ENCODE measurements at regions not wholly inside any gene's neighbourhood (a gene's known extent, or its start where the extent isn't known, plus 50 kb on each side); places are given as distances from the start of the nearest gene placed in this dataset.
"Not testable (repeated sequence)": the region's sequence is repeated elsewhere in the genome, so short reads cannot be mapped to it uniquely, and the experiment has no call there.

DNA sequence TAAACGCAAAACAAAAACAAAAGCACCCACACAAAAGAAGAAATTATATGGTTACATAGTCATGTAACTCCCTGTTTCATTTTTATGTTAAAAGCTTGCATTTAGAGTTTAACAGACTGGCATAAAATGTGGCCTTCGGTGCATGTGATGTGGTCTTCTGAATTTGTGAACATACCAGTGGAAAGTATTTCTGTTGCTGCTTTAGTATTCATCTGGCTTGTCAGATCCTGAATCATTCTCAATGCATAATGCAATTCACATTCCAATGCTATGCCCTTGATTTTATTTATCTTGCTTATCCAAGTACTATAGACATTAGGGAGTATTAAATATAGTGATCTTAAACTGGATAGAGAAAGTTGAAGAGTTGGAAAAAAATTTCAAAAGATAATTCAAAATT is 740.2 kb upstream of the ZNF608 start:
- DNase-seq: no peak

DNA sequence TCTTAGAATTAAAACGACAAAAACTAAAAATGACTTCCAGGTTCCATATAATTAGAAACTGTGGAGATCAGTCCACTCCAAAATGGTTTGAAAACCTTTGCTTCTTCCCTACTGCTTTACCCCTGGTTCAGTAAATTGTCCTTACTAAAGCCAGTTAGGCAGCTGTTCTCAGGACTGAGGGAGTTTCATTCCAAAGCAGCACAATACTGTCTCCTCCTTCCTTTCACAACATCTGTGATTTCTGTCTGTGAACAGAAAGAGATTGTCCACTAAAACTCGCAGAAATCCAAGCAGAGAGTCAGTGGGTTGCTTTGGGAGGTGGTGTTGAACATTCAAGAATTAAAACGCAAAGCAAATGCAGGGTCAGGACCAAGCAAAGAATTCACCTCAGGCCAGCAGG is 740.8 kb upstream of the ZNF608 start:
- DNase-seq: no peak

DNA sequence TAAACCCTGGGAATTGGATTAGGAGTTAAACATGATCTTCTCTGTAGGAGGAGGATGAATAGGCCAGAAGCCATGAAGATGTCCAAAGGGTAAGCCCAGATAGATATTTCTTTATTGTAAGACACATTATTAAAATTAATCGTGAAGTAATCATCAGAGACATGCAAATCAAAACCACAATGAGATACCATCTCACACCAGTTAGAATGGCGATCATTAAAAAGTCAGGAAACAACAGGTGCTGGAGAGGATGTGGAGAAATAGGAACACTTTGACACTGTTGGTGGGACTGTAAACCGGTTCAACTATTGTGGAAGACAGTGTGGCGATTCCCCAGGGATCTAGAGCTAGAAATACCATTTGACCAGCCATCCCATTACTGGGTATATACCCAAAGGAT is 741.2 kb upstream of the ZNF608 start:
- DNase-seq: not testable (repeated sequence)

DNA sequence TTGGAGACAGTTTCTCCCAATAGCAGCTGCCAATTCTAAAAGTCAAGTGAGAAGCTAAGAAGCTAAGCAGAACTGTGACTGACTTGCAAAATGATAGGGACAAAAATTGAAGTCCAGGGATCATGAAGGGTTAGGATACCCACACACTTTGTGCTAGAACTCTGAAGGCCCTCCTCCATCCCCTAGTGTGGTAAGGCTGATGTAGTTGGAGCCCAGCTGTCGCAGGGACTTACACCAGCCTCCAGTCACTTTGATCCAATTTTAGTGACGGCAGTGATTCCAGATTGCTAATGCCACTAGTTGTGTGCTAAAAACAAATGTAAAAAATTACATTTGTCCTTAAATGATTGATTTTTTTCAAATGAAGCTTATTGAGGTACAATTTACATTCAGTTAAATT is 742.7 kb upstream of the ZNF608 start:
- DNase-seq: no peak

DNA sequence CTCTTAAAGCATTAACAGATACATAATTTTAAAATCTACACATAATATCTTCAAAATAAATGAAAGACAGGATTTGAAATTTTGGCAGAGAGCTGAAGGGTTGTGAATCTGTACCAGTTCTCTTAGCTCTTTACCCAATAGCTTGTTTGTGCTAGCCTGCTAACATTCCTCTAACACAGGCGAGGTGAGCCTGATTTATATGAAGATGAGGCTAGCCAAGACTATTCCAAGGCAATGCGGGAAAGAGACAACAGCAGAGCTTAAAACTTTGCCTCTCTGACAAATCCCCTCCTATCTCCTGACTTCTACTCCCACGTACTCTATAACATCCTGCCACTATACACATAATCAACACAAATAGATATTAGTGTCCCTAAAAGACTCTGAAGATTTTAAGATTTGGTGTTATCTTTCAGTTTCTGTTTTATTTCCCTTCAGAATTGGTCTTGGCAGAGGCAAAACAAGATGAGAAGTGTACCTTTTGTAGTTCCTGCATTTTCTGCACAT is 745.6 kb upstream of the ZNF608 start:
- DNase-seq: no peak

DNA sequence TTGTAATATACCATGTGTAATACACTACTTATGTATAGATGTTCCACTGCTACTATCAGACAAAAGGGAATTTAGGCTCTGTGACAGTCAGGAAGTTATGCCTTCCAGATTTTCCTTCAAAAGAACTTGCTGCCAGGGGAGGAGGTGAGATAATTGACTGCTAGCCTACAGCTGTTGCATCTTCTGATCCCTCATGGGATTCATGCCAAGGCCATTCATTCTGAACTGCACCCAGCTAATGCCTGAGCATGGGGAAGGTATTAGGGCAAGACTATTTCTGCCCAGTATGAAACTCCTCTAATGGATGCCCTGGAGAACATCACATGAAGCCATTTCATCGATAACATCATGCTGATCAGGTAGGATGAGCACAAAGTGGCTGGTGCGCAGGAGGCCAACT is 746.5 kb upstream of the ZNF608 start:
- DNase-seq: no peak

DNA sequence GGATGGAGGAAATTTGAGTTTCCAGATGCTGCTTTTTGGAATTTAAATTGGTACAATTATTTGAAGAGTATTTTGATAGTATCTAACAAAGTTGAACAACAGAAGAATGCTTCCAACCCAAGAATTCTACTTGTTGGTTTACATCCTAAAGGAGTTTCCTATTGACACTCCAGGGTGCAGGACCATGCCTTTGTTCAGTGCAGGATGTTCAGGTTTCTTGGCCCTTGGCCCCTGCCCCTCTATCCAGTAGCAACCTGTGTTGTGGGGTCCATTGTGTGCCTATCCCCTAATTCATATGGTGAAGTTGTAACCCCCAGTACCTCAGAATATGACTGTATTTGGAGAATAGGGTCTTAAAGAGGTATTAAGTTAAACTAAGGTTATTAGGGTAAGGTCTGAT is 750.0 kb upstream of the ZNF608 start:
- no peak for DNase-seq

DNA sequence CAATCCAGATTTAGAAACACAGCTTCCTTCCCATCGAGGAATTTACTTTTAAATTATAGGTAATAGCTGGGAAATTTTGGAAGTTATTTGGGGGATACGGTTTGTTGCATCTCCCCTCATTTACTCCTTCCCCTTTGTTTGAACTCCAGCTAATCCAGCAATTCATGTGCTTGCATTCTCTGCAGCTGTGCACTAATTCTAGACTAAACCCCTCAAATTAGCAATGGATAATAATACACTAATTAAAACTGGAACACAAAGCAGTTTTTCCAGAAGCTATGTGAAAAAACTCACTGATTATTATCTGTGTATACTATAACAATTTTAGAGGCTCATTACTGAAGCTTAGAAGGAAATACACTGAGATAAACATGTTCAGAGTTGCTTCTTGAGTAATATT is 751.2 kb upstream of the ZNF608 start:
- no peak for DNase-seq

DNA sequence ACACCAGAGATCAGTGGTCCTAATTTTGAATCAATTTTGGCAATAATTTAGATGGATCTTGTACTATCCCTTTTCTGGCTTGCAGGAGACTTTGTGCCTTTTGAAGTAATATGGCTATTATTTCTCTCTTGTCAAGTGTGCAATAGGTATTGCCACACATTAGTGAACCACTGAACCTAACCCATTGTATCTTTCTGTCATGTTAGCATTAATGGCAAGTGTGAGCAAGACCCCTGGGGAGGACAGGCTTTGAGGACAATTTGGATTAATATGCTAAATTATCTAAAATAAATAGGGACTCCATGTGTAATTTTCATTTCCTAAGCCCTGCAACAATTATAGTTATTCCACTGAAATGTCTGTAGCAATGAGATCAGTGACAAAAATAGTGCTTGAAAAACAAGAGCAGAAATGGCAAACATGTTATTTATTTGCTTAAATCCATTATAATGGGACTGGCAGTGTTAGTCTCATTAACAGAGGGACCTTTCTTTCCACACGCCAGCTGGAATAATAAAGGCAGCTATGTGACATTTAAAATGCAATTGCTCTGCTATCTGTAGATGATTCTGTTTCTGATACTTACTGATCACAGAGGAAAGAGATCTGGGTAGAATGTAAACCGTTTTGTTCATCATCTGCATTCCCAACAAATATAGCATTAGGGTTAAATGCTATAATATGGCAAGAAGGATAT is 753.3 kb upstream of the ZNF608 start:
- no peak for DNase-seq

DNA sequence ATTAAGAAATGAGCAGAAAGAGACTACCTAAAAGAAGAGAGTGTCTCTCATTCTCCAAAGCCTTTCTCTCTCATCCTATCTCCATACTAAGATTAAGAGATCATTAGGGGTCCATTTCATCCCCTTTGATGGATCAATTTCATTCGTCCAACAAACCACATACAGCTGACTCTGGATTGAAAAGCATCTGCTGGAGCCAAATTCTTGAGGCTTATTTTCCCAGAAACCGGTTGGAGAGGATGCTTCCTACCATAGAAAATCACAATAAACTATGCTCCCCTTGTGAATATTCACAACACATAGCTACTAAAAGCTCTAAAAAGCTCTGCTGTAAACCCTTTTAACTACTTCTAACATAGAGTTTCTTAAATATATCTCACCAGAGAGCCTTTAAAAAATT is 755.0 kb upstream of the ZNF608 start:
- no peak for DNase-seq

DNA sequence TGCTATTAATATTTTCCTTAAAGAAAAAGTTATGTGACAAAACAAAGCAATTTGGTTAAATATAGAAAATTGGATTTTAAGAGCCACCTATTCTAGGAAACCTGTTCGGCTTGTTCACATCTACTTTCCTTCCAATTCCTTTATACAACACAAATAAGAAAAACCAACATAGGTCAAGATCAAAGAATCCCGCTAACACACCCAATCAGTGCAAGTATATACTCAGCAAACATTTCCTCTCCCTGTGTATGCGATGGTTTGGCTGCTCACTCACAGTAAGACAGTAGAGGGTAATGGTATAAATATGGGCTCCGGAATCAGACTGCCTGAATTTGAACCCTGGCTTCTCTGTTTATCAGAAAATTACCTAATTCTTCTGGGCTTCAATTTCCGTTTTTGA is 757.5 kb upstream of the ZNF608 start:
- no peak for DNase-seq

DNA sequence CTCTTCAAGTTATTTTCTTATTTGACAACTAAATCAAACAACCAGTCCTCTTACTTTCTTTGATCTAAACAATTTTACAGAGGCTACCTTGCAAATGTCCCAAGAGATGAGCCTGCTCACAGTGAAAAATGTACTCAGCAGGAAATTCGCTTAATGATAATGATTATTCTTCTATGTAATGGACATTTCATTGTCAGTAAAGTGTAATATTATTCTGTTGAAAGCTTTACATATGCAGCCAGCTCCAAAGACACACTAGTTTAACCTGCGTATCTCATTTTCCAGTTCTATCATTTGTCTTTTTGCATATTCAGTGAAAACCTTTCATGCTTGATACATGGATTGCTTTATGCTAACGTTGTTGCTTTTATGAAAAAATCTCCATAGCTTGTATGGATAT is 758.7 kb upstream of the ZNF608 start:
- DNase-seq: no peak

DNA sequence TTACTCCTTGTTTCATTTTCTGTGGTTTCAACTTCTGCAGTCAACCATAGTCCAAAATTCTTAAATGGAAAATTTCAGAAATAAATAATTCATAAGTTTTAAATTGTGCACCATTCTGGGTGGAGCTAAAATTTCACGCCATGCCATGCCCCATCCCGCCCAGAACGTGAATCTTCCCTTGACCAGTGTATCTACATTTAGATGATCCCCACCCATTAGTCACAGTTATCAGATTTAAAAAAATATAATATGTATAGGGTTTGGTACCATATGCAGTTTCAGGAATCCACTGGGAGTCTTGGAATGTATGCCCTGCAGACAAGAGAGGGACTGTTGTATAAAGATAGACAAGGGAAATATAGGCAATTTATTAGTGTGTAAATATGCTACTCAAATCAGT is 759.7 kb upstream of the ZNF608 start:
- DNase-seq: no peak

DNA sequence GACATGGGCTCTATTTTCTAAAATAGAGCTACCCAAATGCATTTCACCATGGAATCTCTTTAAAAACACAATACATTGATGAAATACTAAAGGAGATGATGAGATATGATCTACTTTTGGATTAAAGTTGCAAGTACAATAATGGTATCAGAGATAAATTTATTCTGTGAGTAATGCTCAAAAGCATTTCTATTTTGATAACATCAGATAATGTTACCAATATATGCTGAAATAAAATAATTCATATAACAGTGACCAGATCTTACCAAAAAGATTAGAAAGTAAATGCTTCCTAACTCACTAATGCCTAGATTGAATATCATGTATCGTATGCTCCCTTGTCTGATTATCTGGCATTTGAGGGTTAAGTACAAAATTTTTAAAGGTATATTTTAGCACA is 761.8 kb upstream of the ZNF608 start:
- DNase-seq: no peak

DNA sequence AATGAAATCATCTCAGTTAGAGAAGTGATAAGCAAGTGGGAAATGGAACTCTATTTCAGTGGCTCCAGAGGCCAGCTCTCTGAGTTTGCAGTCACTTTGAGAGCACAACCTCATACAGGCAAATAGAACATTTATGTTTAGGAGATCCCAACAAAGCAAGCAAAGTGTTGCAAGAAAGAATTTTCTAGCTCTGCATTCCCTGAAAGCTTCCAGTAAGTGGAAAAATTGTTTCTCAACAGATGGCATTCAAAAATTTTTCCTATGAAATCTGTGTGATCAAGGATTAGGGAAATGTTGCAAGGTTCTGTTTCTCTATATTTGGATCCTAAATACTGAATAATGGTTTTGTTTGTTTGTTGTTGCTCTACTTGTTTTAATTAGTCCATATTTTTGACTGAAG is 764.2 kb upstream of the ZNF608 start:
- DNase-seq: no peak

DNA sequence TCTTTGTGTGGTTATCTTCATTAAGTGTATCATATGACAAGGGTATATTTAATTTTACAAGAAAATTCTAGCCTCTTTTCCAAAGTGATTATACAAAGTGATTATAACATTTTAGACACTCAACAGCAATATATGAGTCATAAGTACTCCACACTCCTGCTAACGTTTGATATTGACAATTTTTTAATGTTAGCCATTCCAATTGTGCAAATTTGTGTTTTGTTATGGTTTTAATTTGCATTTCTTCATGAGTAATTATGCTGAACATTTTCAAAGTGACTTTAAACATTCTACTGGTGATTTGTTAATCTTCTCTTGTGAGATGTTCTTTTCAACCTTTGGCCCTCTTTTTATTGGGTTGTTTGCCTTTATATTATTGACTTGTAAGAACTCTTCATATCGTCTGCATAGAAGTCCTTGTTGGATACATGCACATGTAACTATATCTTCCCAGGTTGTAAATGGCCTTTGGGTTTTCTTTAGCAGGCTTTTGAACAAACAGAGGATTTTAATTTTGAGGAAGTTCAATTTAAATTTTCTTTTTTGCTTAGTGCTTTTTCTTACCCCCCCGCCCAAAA is 771.6 kb upstream of the ZNF608 start:
- DNase-seq: no peak

DNA sequence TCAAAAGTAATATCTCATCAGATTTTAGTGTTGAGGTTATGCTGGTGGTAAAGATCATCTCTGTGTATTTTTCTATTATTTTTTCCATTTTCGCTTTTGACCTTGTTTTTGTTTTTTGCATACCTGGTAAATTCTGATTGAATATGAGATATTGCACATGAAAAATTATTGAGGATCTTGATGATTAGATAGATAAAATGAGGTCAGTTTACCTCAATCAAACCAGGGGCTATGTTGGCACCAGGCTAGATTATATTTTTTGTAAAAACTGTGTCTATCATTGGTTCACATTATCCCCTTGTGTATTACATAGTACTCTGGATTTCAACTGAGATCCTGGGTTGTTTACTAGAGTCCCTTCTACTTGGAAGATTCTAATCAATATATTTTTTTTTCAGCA is 774.9 kb upstream of the ZNF608 start:
- no peak for DNase-seq

DNA sequence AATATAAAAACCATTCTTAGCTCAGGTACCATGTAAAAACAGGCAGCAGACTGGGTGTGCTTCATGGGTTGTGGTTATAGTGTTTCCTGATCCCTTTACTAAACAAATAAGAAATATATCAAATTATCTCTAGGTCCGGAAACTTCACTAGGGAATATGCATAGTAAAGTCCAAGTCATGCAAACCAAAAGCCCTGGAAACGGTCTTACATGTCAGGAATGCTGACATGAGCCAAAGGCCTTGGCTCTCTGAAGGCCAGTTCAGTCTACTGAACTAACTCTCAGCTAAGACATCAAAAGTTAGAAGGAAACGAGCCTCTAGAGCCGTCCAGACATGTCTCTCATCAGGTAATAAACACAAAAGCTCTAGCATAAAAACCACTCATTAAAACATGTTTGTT is 778.9 kb upstream of the ZNF608 start:
- DNase-seq: no peak

DNA sequence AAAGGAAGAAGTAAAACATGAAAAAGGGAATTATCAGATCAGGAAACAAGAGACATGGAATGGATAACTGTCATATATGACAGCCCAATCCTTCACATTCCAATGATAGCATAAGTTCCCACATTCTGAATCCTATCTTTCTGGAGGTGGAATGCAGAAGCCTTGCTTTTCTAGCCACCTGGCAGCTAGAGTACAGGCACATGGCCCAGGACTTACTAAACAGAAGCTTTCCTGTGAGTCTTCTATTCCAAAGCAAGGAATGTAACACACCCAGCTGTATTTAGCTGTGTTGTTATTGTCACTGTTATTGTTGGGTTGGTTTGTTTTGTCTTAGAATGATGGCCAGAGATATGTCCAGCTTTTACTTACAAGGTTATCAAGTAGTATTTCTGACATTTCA is 780.5 kb upstream of the ZNF608 start:
- no peak for DNase-seq

DNA sequence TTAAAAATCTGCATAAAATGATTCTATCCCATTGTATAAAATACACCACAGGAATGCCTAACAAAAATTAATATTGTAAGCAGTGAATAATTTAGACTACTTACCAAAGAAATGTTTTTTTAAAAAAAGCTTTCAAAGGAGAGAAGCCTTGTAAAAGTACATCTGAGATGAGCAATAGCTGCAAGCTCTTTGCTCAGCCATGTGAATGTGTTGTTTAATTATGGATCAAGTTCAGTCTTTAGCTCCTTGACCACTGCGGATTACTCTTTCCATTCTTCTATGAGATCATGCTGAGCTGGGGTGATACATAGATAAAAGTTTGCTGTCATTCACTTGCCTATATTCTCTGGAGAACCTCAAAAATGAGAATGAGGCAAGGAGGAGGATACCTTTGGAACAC is 782.4 kb upstream of the ZNF608 start:
- DNase-seq: no peak

DNA sequence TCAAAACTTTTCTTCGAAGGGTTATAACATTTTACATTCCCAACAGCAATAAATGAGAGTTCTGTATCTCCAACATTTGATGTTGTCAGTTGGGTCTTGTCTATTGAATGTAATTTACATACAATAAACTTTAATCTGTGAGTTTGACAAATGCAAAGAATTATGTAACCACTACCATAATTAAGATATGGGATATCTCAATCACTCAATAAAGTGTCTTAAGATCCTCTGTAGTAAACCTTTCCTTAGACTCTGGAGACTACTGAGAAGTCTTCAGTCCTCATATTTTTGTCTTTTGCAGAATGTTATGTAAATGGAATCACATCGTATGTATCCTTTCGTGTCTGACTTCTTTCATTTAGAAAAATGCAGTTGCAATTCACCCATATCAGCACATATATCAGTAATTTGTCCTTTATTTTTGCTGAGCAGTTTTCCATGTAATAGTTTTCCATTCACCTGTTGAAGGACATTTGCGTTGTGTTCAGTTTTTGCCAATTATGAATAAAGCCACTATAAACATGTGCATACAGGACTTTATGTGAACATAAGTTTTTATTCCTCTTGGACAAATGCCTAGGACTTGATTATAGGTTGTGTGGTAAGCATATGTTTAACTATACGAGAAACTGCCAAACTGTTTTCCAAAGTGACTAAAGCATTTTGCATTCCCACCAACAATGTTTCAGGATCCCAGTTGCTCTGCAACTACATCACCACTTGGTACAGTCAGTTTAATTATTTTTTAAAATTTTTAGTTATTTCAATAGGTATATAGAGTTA is 784.6 kb upstream of the ZNF608 start:
- DNase-seq: no peak

DNA sequence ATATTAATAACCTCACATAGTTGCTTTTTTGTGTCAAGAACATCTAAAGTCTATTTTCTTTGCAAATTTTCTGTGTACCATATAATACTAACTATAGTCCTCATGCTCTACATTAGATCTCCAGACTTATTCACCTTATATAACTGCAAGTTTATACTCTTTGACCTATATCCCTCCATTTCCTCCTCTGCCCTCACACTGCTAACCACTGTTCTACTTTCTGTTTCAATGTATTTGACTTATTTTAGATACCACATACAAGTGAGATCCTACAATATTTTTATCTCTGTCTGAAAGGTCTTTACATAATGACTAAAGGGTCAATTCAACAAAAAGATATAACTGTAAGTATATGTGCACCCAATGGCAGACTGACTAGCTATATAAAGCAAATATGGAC is 789.7 kb upstream of the ZNF608 start:
- no peak for DNase-seq

DNA sequence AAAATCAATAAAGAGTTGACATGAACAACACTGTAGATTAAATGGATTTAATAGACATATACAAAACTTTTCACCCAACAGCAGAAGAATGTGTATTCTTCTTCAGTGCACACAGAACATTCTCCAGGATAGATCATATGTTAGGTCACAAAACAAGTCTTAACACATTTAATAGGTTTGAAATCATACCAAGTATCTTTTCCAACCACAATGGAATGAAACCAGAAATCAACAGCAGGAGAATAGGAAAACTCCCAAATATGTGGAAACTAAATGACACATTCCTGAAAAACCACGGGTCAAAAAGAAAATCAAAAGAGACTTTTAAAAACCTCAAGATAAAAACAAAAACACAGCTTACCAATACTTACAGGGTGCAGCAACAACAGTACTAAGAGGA is 790.1 kb upstream of the ZNF608 start:
- DNase-seq: no peak

DNA sequence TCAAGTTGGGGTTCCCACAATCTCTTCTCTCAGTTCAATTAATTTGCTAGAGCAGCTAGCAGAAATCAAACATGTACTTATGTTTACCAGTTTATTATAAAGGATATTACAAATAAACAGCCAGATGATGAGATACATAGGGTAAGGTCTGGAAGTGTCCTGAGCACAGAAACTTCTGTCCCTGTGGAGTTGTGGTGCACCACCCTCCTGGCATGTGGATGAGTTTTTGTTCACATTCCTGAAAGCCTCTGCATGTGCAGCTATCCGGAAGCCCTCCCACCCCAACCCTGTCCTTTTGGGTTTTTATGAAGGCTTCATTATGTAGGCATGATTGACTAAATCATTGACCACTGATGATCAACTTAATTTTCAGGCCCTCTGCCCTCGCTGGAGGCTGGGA is 791.2 kb upstream of the ZNF608 start:
- DNase-seq: no peak
